ENCODE measurements at regions not wholly inside any gene's neighbourhood (a gene's known extent, or its start where the extent isn't known, plus 50 kb on each side); places are given as distances from the start of the nearest gene placed in this dataset.

- H3K4me3 ChIP-seq (IDR thresholded peaks at IDR 0.05; ENCODE audit: insufficient read depth, low read depth, low read length), result no peak overlapping the region
These were observed 862.4 kb upstream of the CDH9 start for GRCh38 chr5:27900761-27901160.

GRCh38 chr5:27876071-27876470 lies 837.7 kb upstream of the CDH9 start:
- Histone ChIP-seq H3K4me2 (no peak overlapping the region), H3K36me3 (ENCODE audit: insufficient read depth) (no peaks in the 10 kb centered on the region), H4K20me1 (ENCODE audit: insufficient read depth) (no peaks in the 10 kb centered on the region), H3K27me3 (ENCODE audit: insufficient read depth, low read depth) (no peaks in the 10 kb centered on the region), H3K27ac (no peak overlapping the region), H3K9ac (no peak overlapping the region), H2AFZ (ENCODE audit: low read depth) (no peak overlapping the region), H3K79me2 (ENCODE audit: insufficient read depth, low read depth) (no peaks in the 10 kb centered on the region), H3K4me3 (IDR thresholded peaks at IDR 0.05; ENCODE audit: insufficient read depth, low read depth, low read length) (no peak overlapping the region), H3K4me1 (ENCODE audit: low read depth, poor library complexity, severe bottlenecking) (no peaks in the 10 kb centered on the region)
- TF ChIP-seq CTCF (conservative IDR thresholded peaks at IDR 0.05; ENCODE audit: low read depth, low read length), result no peak

More at GRCh38 chr5:27900761-27901160, 862.4 kb upstream of the CDH9 start:
- no peak overlapping the region for H3K4me2 ChIP-seq
- no peak overlapping the region for H3K9ac ChIP-seq
- no peak overlapping the region for H3K27ac ChIP-seq
- no peaks in the 10 kb centered on the region; the same call in 1 of the 2 replicates for H3K36me3 ChIP-seq (ENCODE audit: insufficient read depth)
- no peaks in the 10 kb centered on the region for H3K79me2 ChIP-seq (ENCODE audit: insufficient read depth, low read depth)
- no peaks in the 10 kb centered on the region for H3K4me1 ChIP-seq (ENCODE audit: low read depth, poor library complexity, severe bottlenecking)
- no peak overlapping the region for H2AFZ ChIP-seq (ENCODE audit: low read depth)
- H3K27me3 ChIP-seq (ENCODE audit: insufficient read depth, low read depth), result no peaks in the 10 kb centered on the region
- TF ChIP-seq CTCF (conservative IDR thresholded peaks at IDR 0.05; ENCODE audit: low read depth, low read length), result no peak
- no peaks in the 10 kb centered on the region for H4K20me1 ChIP-seq (ENCODE audit: insufficient read depth)

GRCh38 chr5:27875148-27875547 lies 836.8 kb upstream of the CDH9 start:
- H3K79me2 ChIP-seq (ENCODE audit: insufficient read depth, low read depth), result no peaks in the 10 kb centered on the region
- no peak overlapping the region for H3K27ac ChIP-seq

GRCh38 chr5:27868292-27868691 lies 829.9 kb upstream of the CDH9 start:
- no peak overlapping the region for H3K27ac ChIP-seq
- no peaks in the 10 kb centered on the region for H3K79me2 ChIP-seq (ENCODE audit: insufficient read depth, low read depth)
- H3K27me3 ChIP-seq (ENCODE audit: insufficient read depth, low read depth), result no peaks in the 10 kb centered on the region
- no peak overlapping the region for H3K9ac ChIP-seq
- no peak overlapping the region for H3K4me2 ChIP-seq
- H3K36me3 ChIP-seq (ENCODE audit: insufficient read depth), result no peaks in the 10 kb centered on the region
- H3K4me1 ChIP-seq (ENCODE audit: low read depth, poor library complexity, severe bottlenecking), result no peaks in the 10 kb centered on the region
- no peak overlapping the region for H2AFZ ChIP-seq (ENCODE audit: low read depth)
- no peaks in the 10 kb centered on the region for H4K20me1 ChIP-seq (ENCODE audit: insufficient read depth)
- no peak overlapping the region for H3K4me3 ChIP-seq (IDR thresholded peaks at IDR 0.05; ENCODE audit: insufficient read depth, low read depth, low read length)
- no peak for TF ChIP-seq CTCF (conservative IDR thresholded peaks at IDR 0.05; ENCODE audit: low read depth, low read length)

More at GRCh38 chr5:27875148-27875547, 836.8 kb upstream of the CDH9 start:
- no peaks in the 10 kb centered on the region for H3K36me3 ChIP-seq (ENCODE audit: insufficient read depth)
- H3K9ac ChIP-seq, result no peak overlapping the region
- H4K20me1 ChIP-seq (ENCODE audit: insufficient read depth), result no peaks in the 10 kb centered on the region
- TF ChIP-seq CTCF (conservative IDR thresholded peaks at IDR 0.05; ENCODE audit: low read depth, low read length), result no peak
- H3K4me3 ChIP-seq (IDR thresholded peaks at IDR 0.05; ENCODE audit: insufficient read depth, low read depth, low read length), result no peak overlapping the region
- no peaks in the 10 kb centered on the region for H3K4me1 ChIP-seq (ENCODE audit: low read depth, poor library complexity, severe bottlenecking)
- no peak overlapping the region for H2AFZ ChIP-seq (ENCODE audit: low read depth)
- H3K27me3 ChIP-seq (ENCODE audit: insufficient read depth, low read depth), result no peaks in the 10 kb centered on the region
- H3K4me2 ChIP-seq, result no peak overlapping the region
